ENCODE measurements at regions not wholly inside any gene's neighbourhood (a gene's known extent, or its start where the extent isn't known, plus 50 kb on each side); places are given as distances from the start of the nearest gene placed in this dataset.
"Not testable (repeated sequence)": the region's sequence is repeated elsewhere in the genome, so short reads cannot be mapped to it uniquely, and the experiment has no call there.

DNA sequence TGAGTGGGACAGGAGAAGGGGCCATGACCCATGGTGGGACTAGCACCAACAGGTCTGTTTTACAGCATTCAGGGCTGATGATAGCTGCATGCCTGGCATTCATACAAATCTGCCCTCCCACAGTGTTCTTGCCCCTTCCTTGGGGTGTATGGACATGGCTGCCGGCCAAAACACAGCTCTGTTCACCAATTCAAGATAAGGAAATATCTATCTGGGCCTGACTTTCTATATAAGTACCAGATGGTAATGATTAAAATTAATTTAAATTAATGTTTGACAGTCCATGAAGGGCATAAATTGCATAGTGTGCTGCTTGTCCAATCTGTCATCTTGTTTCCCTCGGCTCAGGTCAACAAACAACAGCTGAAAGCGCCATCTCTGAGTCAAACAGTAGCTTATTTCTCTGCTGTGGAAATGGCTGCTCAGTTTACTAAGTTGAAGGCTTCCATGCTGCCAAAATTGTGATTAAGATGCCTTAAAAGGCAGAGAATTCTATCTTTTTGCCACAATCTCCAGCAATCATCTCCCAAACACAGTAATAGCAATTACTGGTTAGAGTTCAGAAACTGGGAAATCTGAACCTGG is 67.0 kb upstream of the TSPAN7 start:
- intact Hi-C loops (cut with DNase I, micrococcal nuclease), result no loop called here
- Histone ChIP-seq H3K9me3 (no peaks in the 10 kb centered on the region), H3K4me1 (ENCODE audit: low read depth) (no peaks in the 10 kb centered on the region), H3K4me3 (no peak overlapping the region), H3K36me3 (ENCODE audit: low read depth) (no peaks in the 10 kb centered on the region)
- no peak for TF ChIP-seq CTCF (IDR thresholded peaks at IDR 0.05)
- no peak for ATAC-seq
- no peak for DNase-seq

- ATAC-seq; H3K36me3 ChIP-seq (ENCODE audit: low read depth); H3K4me3 ChIP-seq; DNase-seq; intact Hi-C loops (cut with DNase I, micrococcal nuclease); H3K4me1 ChIP-seq (ENCODE audit: low read depth); H3K9me3 ChIP-seq: not testable (repeated sequence)
Measured at GRCh38 chrX:38499658-38500057, 61.7 kb upstream of the TSPAN7 start.

DNA sequence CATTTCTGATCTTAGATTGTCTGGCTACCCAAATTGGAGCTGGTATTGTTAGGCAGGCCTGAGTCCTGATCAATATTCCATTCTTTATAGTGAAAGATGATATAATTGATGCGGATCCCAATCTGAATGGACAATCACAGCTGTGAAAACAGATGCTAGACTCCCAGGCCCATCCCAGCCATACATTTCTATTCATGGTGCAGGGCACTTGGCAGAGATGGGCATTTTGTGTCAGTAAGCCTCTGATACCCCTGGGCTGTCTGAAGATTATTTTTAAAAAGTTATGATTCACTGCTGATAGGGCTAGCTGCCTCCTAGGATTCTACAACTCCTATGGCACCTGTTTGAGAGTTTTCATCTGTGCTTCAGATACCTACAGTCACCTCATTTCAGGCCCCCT is 61.2 kb upstream of the TSPAN7 start:
- H3K4me1 ChIP-seq (ENCODE audit: low read depth), result no peaks in the 10 kb centered on the region
- intact Hi-C loops (cut with DNase I, micrococcal nuclease), result no loop called here
- no peak for TF ChIP-seq CTCF (IDR thresholded peaks at IDR 0.05)
- no peaks in the 10 kb centered on the region for H3K9me3 ChIP-seq
- H3K4me3 ChIP-seq, result no peak overlapping the region
- H3K36me3 ChIP-seq (ENCODE audit: low read depth), result no peaks in the 10 kb centered on the region
- DNase-seq (no peak), ATAC-seq (no peak)

DNA sequence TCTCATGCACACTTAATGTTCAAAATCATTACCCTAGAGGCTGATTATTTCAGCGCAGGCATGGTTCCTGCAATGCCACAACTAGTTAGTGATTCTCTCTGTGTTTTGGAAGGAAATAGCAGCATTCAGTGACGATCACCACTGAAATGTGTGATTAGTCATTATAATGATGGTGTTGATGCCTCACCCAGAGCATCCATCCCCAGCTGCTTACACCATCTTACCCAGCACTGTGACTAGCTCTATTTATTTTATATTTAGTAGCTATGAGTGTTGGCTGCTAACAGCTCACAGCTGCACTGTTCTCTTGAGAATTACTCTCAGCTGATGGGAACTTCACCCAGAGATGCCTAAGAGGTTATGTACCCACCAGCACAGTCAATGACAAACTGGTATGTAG is 60.5 kb upstream of the TSPAN7 start:
- no peak for TF ChIP-seq CTCF (IDR thresholded peaks at IDR 0.05)
- Histone ChIP-seq H3K4me3 (no peak overlapping the region), H3K9me3 (no peaks in the 10 kb centered on the region), H3K4me1 (ENCODE audit: low read depth) (no peaks in the 10 kb centered on the region), H3K36me3 (ENCODE audit: low read depth) (no peaks in the 10 kb centered on the region)
- no peak for DNase-seq
- intact Hi-C loops (cut with DNase I, micrococcal nuclease), result no loop called here
- ATAC-seq, result no peak

GRCh38 chrX:38505583-38505982 is 55.8 kb upstream of the TSPAN7 start:
- Histone ChIP-seq H3K36me3 (ENCODE audit: low read depth) (no peaks in the 10 kb centered on the region), H3K4me1 (ENCODE audit: low read depth) (no peaks in the 10 kb centered on the region), H3K9me3 (no peaks in the 10 kb centered on the region), H3K4me3 (no peak overlapping the region)
- no peak for TF ChIP-seq CTCF (IDR thresholded peaks at IDR 0.05)
- peak; percentile 71 for ATAC-seq
- intact Hi-C loops (cut with DNase I, micrococcal nuclease), result no loop called here
- peak in 1 of 3 donors; percentile 12 for DNase-seq
